Astrocyte (in vitro differentiated cells and primary cell): ENCODE measurements at regions not wholly inside any gene's neighbourhood (a gene's known extent, or its start where the extent isn't known, plus 50 kb on each side); places are given as distances from the start of the nearest gene placed in this dataset.

ENCODE experiments used
- DNase-seq: peaks from one replicate; pipeline ENCODE4 v3.0.0-alpha.2; 2010; ENCODE audit warnings: low read depth
- FAIRE-seq: peaks from 2 replicates; lab custom pipeline; 2011; peaks lifted over from hg19 to GRCh38; lab: Jason Lieb, UNC
- H2AFZ ChIP-seq: 2 replicates; pipeline ENCODE4 v1.6.0; 2012; ENCODE audit warnings: low read depth, low read length, inconsistent platforms
- H3K27ac ChIP-seq: 2 replicates; pipeline ENCODE4 v1.5.1; 2011; ENCODE audit warnings: low read depth, low read length, inconsistent platforms
- H3K27me3 ChIP-seq: 2 replicates; pipeline ENCODE4 v1.6.0; 2011; ENCODE audit warnings: low read length, inconsistent platforms; ENCODE audit not compliant: insufficient read depth
- H3K36me3 ChIP-seq: 2 replicates; pipeline ENCODE4 v1.5.1; 2011; ENCODE audit warnings: low read length, inconsistent platforms; ENCODE audit not compliant: insufficient read depth
- H3K4me1 ChIP-seq: 2 replicates; pipeline ENCODE4 v1.5.1; 2011; ENCODE audit warnings: low read length, inconsistent platforms; ENCODE audit not compliant: insufficient read depth
- H3K4me2 ChIP-seq: 2 replicates; pipeline ENCODE4 v1.6.0; 2012; ENCODE audit warnings: low read length, inconsistent platforms
- H3K4me3 ChIP-seq: 2 replicates; pipeline ENCODE4 v1.5.1; 2011; ENCODE audit warnings: low read depth, mild to moderate bottlenecking, low read length, inconsistent platforms; ENCODE audit not compliant: insufficient read depth
- H3K79me2 ChIP-seq: 2 replicates; pipeline ENCODE4 v1.6.0; 2012; ENCODE audit warnings: mild to moderate bottlenecking, low read length, inconsistent platforms; ENCODE audit not compliant: insufficient read depth
- H3K9ac ChIP-seq: 2 replicates; pipeline ENCODE4 v1.6.0; 2012; ENCODE audit warnings: mild to moderate bottlenecking, low read length, inconsistent platforms
- H3K9me3 ChIP-seq: 2 replicates; pipeline ENCODE4 v1.5.1; 2012; ENCODE audit warnings: low read depth, mild to moderate bottlenecking, low read length, inconsistent platforms; ENCODE audit not compliant: insufficient read depth
- H4K20me1 ChIP-seq: 2 replicates; pipeline ENCODE4 v1.6.0; 2012; ENCODE audit warnings: low read length, inconsistent platforms; ENCODE audit not compliant: insufficient read depth
- H3K27ac Mint-ChIP-seq: one replicate; pipeline ENCODE4 v1.8.0; 2021; ENCODE audit warnings: mild to moderate bottlenecking, mixed read lengths; ENCODE audit not compliant: unreplicated experiment
- H3K27me3 Mint-ChIP-seq: one replicate; pipeline ENCODE4 v1.8.0; 2021; ENCODE audit warnings: low read depth, mixed read lengths; ENCODE audit not compliant: unreplicated experiment
- H3K36me3 Mint-ChIP-seq: one replicate; pipeline ENCODE4 v1.8.0; 2021; ENCODE audit warnings: low read depth, mixed read lengths; ENCODE audit not compliant: unreplicated experiment
- H3K4me1 Mint-ChIP-seq: one replicate; pipeline ENCODE4 v1.8.0; 2021; ENCODE audit warnings: low read depth, mixed read lengths; ENCODE audit not compliant: unreplicated experiment
- H3K4me3 Mint-ChIP-seq: one replicate; pipeline ENCODE4 v1.8.0; 2021; ENCODE audit warnings: mild to moderate bottlenecking, moderate library complexity, mixed read lengths; ENCODE audit not compliant: unreplicated experiment
- H3K9me3 Mint-ChIP-seq: one replicate; pipeline ENCODE4 v1.8.0; 2021; ENCODE audit warnings: mild to moderate bottlenecking, mixed read lengths; ENCODE audit not compliant: unreplicated experiment
- EZH2 ChIP-seq: IDR thresholded peaks from 2 replicates; pipeline ENCODE4 v1.6.1; 2012; ENCODE audit warnings: mild to moderate bottlenecking, low read length, inconsistent platforms; ENCODE audit not compliant: insufficient read depth
- TF ChIP-seq, protein P1 (sequence below): IDR thresholded peaks from 2 replicates; pipeline ENCODE4 v1.5.1; 2011; ENCODE audit warnings: low read depth, mild to moderate bottlenecking, inconsistent platforms, low read length, moderate library complexity; ENCODE audit not compliant: insufficient read depth

DNA sequence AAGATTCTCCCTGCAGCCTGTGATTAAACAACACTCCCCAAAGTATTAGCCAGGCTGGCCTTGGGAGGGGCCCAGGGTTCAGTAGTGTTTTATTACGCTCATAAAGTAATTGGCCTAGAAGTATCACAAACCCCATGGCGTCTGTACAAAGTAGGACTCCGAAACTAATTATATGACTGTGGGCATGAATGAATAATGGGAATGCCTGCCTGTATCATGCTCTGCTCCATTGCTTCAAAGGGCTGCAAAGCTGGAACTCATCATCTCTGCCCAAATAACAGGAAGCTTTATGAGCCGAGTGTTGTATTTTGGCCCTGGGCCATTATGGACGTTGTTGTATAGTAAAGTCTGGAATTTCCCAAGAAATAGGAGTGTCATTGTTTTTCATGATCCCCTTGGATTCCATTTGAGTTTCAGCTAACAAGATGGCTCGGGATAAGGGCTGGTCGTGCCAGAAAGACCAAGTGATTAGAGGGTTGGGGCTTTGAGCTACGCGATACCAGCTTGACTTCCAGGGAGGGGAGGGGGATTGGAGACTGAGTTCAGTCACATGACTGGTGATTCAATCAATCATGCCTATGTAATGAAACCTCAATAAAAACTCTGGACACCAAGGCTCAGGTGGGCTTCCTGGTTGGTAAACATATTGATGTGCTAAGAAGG is 65.3 kb upstream of the NPTX2 start:
- Mint-ChIP-seq H3K36me3 (no peaks in the 10 kb centered on the region), H3K4me1 (no peaks in the 10 kb centered on the region), H3K9me3 (peaks cover 9% of the 10 kb centered on the region), H3K4me3 (no peak overlapping the region), H3K27ac (no peak overlapping the region), H3K27me3 (peaks cover 12% of the 10 kb centered on the region)
- Histone ChIP-seq H3K9ac (no peak overlapping the region), H3K27ac (no peak overlapping the region), H3K36me3 (no peaks in the 10 kb centered on the region), H3K9me3 (peaks cover 7% of the 10 kb centered on the region), H4K20me1 (no peaks in the 10 kb centered on the region), H3K4me2 (no peak overlapping the region), H3K79me2 (no peaks in the 10 kb centered on the region), H2AFZ (no peak overlapping the region), H3K4me1 (no peaks in the 10 kb centered on the region), H3K27me3 (no peaks in the 10 kb centered on the region), H3K4me3 (no peak overlapping the region)
- no peak for DNase-seq
- TF ChIP-seq EZH2, result no peak
- TF ChIP-seq, protein P1, sequence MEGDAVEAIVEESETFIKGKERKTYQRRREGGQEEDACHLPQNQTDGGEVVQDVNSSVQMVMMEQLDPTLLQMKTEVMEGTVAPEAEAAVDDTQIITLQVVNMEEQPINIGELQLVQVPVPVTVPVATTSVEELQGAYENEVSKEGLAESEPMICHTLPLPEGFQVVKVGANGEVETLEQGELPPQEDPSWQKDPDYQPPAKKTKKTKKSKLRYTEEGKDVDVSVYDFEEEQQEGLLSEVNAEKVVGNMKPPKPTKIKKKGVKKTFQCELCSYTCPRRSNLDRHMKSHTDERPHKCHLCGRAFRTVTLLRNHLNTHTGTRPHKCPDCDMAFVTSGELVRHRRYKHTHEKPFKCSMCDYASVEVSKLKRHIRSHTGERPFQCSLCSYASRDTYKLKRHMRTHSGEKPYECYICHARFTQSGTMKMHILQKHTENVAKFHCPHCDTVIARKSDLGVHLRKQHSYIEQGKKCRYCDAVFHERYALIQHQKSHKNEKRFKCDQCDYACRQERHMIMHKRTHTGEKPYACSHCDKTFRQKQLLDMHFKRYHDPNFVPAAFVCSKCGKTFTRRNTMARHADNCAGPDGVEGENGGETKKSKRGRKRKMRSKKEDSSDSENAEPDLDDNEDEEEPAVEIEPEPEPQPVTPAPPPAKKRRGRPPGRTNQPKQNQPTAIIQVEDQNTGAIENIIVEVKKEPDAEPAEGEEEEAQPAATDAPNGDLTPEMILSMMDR, result no peak
- FAIRE-seq, result no peak

DNA sequence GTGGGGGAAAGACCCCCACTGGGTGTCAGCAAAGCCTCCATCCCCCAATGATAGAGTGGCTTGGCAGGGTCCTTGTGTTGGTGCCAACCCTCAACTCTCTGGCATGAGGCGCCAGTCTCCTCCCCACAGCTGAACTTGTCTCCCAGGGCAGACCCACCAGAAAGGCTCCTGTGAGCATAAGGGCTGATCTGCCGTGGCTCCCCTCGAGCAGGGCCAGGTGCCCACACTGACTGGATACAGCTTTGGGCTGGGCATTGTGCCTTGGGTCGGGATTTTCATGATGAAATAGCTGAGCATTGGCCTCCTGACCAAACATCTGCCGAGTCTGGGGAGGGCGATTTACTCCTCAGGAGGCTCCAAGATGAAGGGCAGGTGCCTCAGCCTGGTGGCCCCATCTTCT is 68.1 kb upstream of the NPTX2 start:
- Histone ChIP-seq H3K27ac (no peak overlapping the region), H3K4me2 (no peak overlapping the region), H3K27me3 (no peaks in the 10 kb centered on the region), H4K20me1 (no peaks in the 10 kb centered on the region), H3K4me3 (no peak overlapping the region), H3K4me1 (no peaks in the 10 kb centered on the region), H3K79me2 (no peaks in the 10 kb centered on the region), H2AFZ (no peak overlapping the region), H3K9ac (no peak overlapping the region), H3K36me3 (no peaks in the 10 kb centered on the region), H3K9me3 (peaks cover 4% of the 10 kb centered on the region)
- DNase-seq, result no peak
- Mint-ChIP-seq H3K4me3 (no peak overlapping the region), H3K4me1 (peaks cover 2% of the 10 kb centered on the region), H3K36me3 (no peaks in the 10 kb centered on the region), H3K27me3 (peaks cover 17% of the 10 kb centered on the region), H3K9me3 (peaks cover 6% of the 10 kb centered on the region), H3K27ac (no peak overlapping the region)
- no peak for TF ChIP-seq EZH2
- TF ChIP-seq, protein P1, result no peak
- FAIRE-seq, result no peak

DNA sequence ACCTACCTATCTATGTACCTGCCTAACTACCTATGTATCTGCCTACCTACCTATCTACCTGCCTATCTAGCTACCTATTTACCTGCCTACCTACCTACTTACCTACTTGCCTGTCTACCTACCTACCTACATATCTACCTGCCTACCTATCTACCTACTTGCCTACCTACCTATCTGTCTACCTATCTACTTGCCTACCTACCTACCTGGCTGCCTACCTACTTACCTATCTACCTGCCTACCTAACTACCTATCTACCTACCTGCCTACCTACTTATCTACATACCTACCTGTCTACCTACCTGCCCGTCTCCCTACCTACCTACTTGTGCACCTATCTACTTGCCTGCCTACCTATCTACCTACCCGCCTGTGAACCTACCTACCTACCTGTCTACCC is 68.7 kb upstream of the NPTX2 start:
- Histone ChIP-seq H3K9ac (no peak overlapping the region), H3K36me3 (no peaks in the 10 kb centered on the region), H3K27ac (no peak overlapping the region), H2AFZ (no peak overlapping the region), H3K4me2 (no peak overlapping the region), H4K20me1 (no peaks in the 10 kb centered on the region), H3K4me1 (no peaks in the 10 kb centered on the region), H3K27me3 (no peaks in the 10 kb centered on the region), H3K79me2 (no peaks in the 10 kb centered on the region), H3K9me3 (peaks cover 4% of the 10 kb centered on the region), H3K4me3 (no peak overlapping the region)
- DNase-seq (no peak), FAIRE-seq (no peak)
- Mint-ChIP-seq H3K27ac (no peak overlapping the region), H3K4me3 (no peak overlapping the region), H3K27me3 (peaks cover 17% of the 10 kb centered on the region), H3K4me1 (peaks cover 2% of the 10 kb centered on the region), H3K9me3 (peaks cover 6% of the 10 kb centered on the region), H3K36me3 (no peaks in the 10 kb centered on the region)
- no peak for TF ChIP-seq EZH2
- TF ChIP-seq, protein P1, result no peak
